HepG2 (cell line): ENCODE measurements at regions not wholly inside any gene's neighbourhood (a gene's known extent, or its start where the extent isn't known, plus 50 kb on each side); places are given as distances from the start of the nearest gene placed in this dataset.

ENCODE experiments used
- ATAC-seq: fragments of 200-7000 bp; cut with Tn5 transposase; 3 replicates; pipeline ENCODE4 v1.9.1; 2020; ENCODE audit warnings: mild to moderate bottlenecking, moderate library complexity
- BruUV-seq: library from RNA; stranded (reverse); fragments of 400-500 nt; replicated peaks from 2 replicates; lab custom pipeline; 2021; lab: Mats Ljungman, UMichigan
- CTCF ChIA-PET: fragments of 300-600 bp; formaldehyde crosslinking; extraction: SDS; loops from one replicate; lab custom pipeline; 2021; ENCODE audit warnings: low total read pairs, inconsistent platforms, low intra/inter-chr PET ratio; lab: Yijun Ruan, JAX
- POLR2A ChIA-PET: fragments of 350-600 bp; sonication (Branson Sonifier 250); formaldehyde crosslinking; loops from one replicate; lab custom pipeline; 2020; ENCODE audit warnings: antibody characterized with exemption, inconsistent platforms; lab: Yijun Ruan, JAX
- DNase-seq: peaks from one replicate; pipeline ENCODE4 v3.0.0-alpha.2; 2015; ENCODE audit warnings: low spot score
- FAIRE-seq: peaks from 3 replicates; lab custom pipeline; 2011; peaks lifted over from hg19 to GRCh38; lab: Jason Lieb, UNC
- H2AFZ ChIP-seq: one replicate; pipeline ENCODE4 v1.6.1; 2011; ENCODE audit warnings: low read length, inconsistent platforms
- H3K27ac ChIP-seq: fragments of 300-600 bp; 3 replicates; pipeline ENCODE4 v1.8.0; 2011; ENCODE audit warnings: mixed run types, mild to moderate bottlenecking, mixed read lengths, low read length, inconsistent platforms; ENCODE audit not compliant: insufficient read depth; ENCODE audit errors: extremely low read length
- H3K27me3 ChIP-seq, 2 experiments: fragments of 200-600 bp in 1 of 2; 2 replicates in 1 of 2; 3 replicates in 1 of 2; pipeline versions ENCODE4 v1.6.0 to v1.8.0; 2011; ENCODE audit warnings: low read length in 2 of 2, mild to moderate bottlenecking in 2 of 2, moderate library complexity in 2 of 2, inconsistent platforms in 1 of 2; ENCODE audit not compliant: insufficient read depth in 2 of 2, control insufficient read depth in 1 of 2
- H3K36me3 ChIP-seq, 2 experiments: fragments of 200-600 bp in 1 of 2; replicated peaks in 1 of 2; 2 replicates in 1 of 2; 3 replicates in 1 of 2; pipeline versions ENCODE4 v1.5.1 to v1.8.0; 2011; ENCODE audit warnings: low read length in 2 of 2, inconsistent platforms in 1 of 2; ENCODE audit not compliant: insufficient read depth in 2 of 2, control insufficient read depth in 1 of 2
- H3K4me1 ChIP-seq: 2 replicates; pipeline ENCODE4 v1.5.1; 2012; ENCODE audit warnings: low read length, inconsistent platforms; ENCODE audit not compliant: insufficient read depth
- H3K4me2 ChIP-seq: 2 replicates; pipeline ENCODE4 v1.6.0; 2011; ENCODE audit warnings: low read depth, low read length, inconsistent platforms
- H3K4me3 ChIP-seq, 3 experiments: fragments of 200-600 bp in 1 of 3; sonication (generic), shearing (Covaris generic) in 1 of 3; replicated peaks in 1 of 3; 2 replicates each; pipeline ENCODE4 v1.5.1; 2011 to 2016; ENCODE audit warnings: low read length in 3 of 3, inconsistent platforms in 2 of 3, low read depth in 2 of 3, mild to moderate bottlenecking in 2 of 3, control low read depth in 1 of 3, mixed read lengths in 1 of 3; ENCODE audit not compliant: insufficient read depth in 1 of 3
- H3K79me2 ChIP-seq: one replicate; pipeline ENCODE4 v1.6.1; 2011; ENCODE audit warnings: low read length, inconsistent platforms; ENCODE audit not compliant: insufficient read depth
- H3K9ac ChIP-seq: 2 replicates; pipeline ENCODE4 v1.6.0; 2011; ENCODE audit warnings: mild to moderate bottlenecking, low read depth, low read length, inconsistent platforms; ENCODE audit not compliant: insufficient read depth
- H3K9me3 ChIP-seq: 2 replicates; pipeline ENCODE4 v1.5.1; 2012; ENCODE audit warnings: mild to moderate bottlenecking, low read length
- H4K20me1 ChIP-seq: 2 replicates; pipeline ENCODE4 v1.6.0; 2011; ENCODE audit warnings: inconsistent platforms, mild to moderate bottlenecking, low read length, moderate library complexity; ENCODE audit not compliant: insufficient read depth
- DR1 ChIP-seq: sonication (generic); formaldehyde crosslinking; IDR thresholded peaks from 2 replicates; pipeline ENCODE4 v1.8.0; 2021; ENCODE audit warnings: mild to moderate bottlenecking, missing genetic modification reagents, inconsistent platforms
- EEA1 ChIP-seq: sonication (generic); formaldehyde crosslinking; IDR thresholded peaks from 2 replicates; pipeline ENCODE4 v1.5.1; 2020; ENCODE audit warnings: mild to moderate bottlenecking, missing genetic modification reagents, borderline replicate concordance
- FOXP4 ChIP-seq: sonication (generic); formaldehyde crosslinking; IDR thresholded peaks from 2 replicates; pipeline ENCODE4 v1.4.0; 2020; ENCODE audit warnings: missing genetic modification reagents
- HIC2 ChIP-seq: sonication (generic); formaldehyde crosslinking; IDR thresholded peaks from 2 replicates; pipeline ENCODE4 v1.9.0; 2022; ENCODE audit warnings: low read depth, missing genetic modification reagents
- PHF8 ChIP-seq: sonication (generic); formaldehyde crosslinking; IDR thresholded peaks from 2 replicates; pipeline ENCODE4 v1.5.0; 2020; ENCODE audit warnings: missing genetic modification reagents
- ZBTB10 ChIP-seq: sonication (generic); formaldehyde crosslinking; IDR thresholded peaks from 2 replicates; pipeline ENCODE4 v1.4.0; 2020; ENCODE audit warnings: missing genetic modification reagents, borderline replicate concordance
- ZNF563 ChIP-seq: sonication (generic); formaldehyde crosslinking; IDR thresholded peaks from 2 replicates; pipeline ENCODE4 v1.8.0; 2022; ENCODE audit warnings: mild to moderate bottlenecking, moderate library complexity, missing genetic modification reagents
- ZSCAN29 ChIP-seq: sonication (generic); formaldehyde crosslinking; conservative IDR thresholded peaks from 2 replicates; pipeline ENCODE4 v1.4.0; 2020; ENCODE audit warnings: mild to moderate bottlenecking, missing genetic modification reagents
- WGBS: methylation state at CpG from one replicate; pipeline ENCODE4 v1.1.6; 2017; ENCODE audit warnings: low lambda C conversion rate; 5-methylcytosine and 5-hydroxymethylcytosine counted together
- in situ Hi-C: cut with HindIII; loops from 2 replicates; pipeline ENCODE4 v1.10.0; 2017; ENCODE audit warnings: low pct_unique_long_range_greater_than_20kb; ENCODE audit not compliant: extremely low pct_ligation_motif_present
- intact Hi-C: fragments of 100-400 bp; cut with micrococcal nuclease; formaldehyde crosslinking; loops from one replicate; pipeline ENCODE4 v1.10.0; 2022; ENCODE audit not compliant: unreplicated experiment

GRCh38 chrX:22406201-22406737, 133.6 kb downstream of the CBLL2 start:
- WGBS: 0% methylated on average over 5 of the region's 5 CpGs
- CTCF ChIA-PET: no interaction called here
- DNase-seq (no peak), FAIRE-seq (no peak), ATAC-seq (no peak)
- no peak overlapping the region for H3K4me3 ChIP-seq
- H3K27ac ChIP-seq: no peak overlapping the region
- H4K20me1 ChIP-seq: no peaks in the 10 kb centered on the region
- H2AFZ ChIP-seq: no peak overlapping the region
- H3K9me3 ChIP-seq: no peaks in the 10 kb centered on the region
- no peaks in the 10 kb centered on the region for H3K36me3 ChIP-seq
- no peaks in the 10 kb centered on the region for H3K79me2 ChIP-seq
- no peaks in the 10 kb centered on the region for H3K4me1 ChIP-seq
- in situ Hi-C loops: no loop called here
- intact Hi-C loops: no loop called here
- no peaks in the 10 kb centered on the region for H3K27me3 ChIP-seq
- no peak overlapping the region for H3K9ac ChIP-seq
- no TSS peak for BruUV-seq
- POLR2A ChIA-PET: no interaction called here
- H3K4me2 ChIP-seq: no peak overlapping the region
- TF ChIP-seq ZNF563 (no peak), HIC2 (CRISPR knock-in tag) (no peak), DR1 (CRISPR knock-in tag) (no peak), ZSCAN29 (CRISPR knock-in tag) (no peak)

- intact Hi-C loops (no loop called here), in situ Hi-C loops (no loop called here)
- H3K79me2 ChIP-seq: no peaks in the 10 kb centered on the region
- 0% methylated on average over 1 of the region's 1 CpG for WGBS
- H3K4me2 ChIP-seq: no peak overlapping the region
- H3K9me3 ChIP-seq: no peaks in the 10 kb centered on the region
- DNase-seq: no peak
- no peaks in the 10 kb centered on the region for H3K36me3 ChIP-seq
- no peaks in the 10 kb centered on the region for H3K27me3 ChIP-seq
- ChIA-PET POLR2A (no interaction called here), CTCF (no interaction called here)
- no TSS peak for BruUV-seq
- no peaks in the 10 kb centered on the region for H4K20me1 ChIP-seq
- no peak overlapping the region for H3K9ac ChIP-seq
- H3K4me1 ChIP-seq: no peaks in the 10 kb centered on the region
- no peak overlapping the region for H2AFZ ChIP-seq
- no peak for ATAC-seq
- no peak overlapping the region for H3K4me3 ChIP-seq
- no peak overlapping the region for H3K27ac ChIP-seq
- no peak for FAIRE-seq
- TF ChIP-seq ZBTB10 (CRISPR knock-in tag) (no peak), PHF8 (no peak), EEA1 (CRISPR knock-in tag) (no peak), FOXP4 (CRISPR knock-in tag) (no peak)
Observed at GRCh38 chrX:22409418-22409817, 136.7 kb downstream of the CBLL2 start.
